ENCODE measurements at regions not wholly inside any gene's neighbourhood (a gene's known extent, or its start where the extent isn't known, plus 50 kb on each side); places are given as distances from the start of the nearest gene placed in this dataset.
A peak's percentile ranks its signal among the peaks of the same experiment; 100 is the strongest.

GRCh38 chr20:10927936-10928840 lies 254.4 kb upstream of the JAG1 start:
- H3K4me3 ChIP-seq, result no peak overlapping the region
- DNase-seq, result no peak
- H3K36me3 ChIP-seq, result no peaks in the 10 kb centered on the region
- no peak overlapping the region for H3K27ac ChIP-seq
- no peaks in the 10 kb centered on the region for H3K27me3 ChIP-seq
- no peaks in the 10 kb centered on the region for H3K9me3 ChIP-seq
- TF ChIP-seq CTCF (IDR thresholded peaks at IDR 0.05), result no peak
- H3K4me1 ChIP-seq, result peaks cover 0 to 24% (median 5%) of the 10 kb centered on the region in 4 donors
- intact Hi-C loops (cut with DNase I; ENCODE audit: low total_unique reads), result no loop called here

GRCh38 chr20:10928841-10929421 lies 255.1 kb upstream of the JAG1 start:
- Histone ChIP-seq H3K4me1 (peaks cover 0 to 16% (median 4%) of the 10 kb centered on the region in 4 donors), H3K27ac (no peak overlapping the region), H3K36me3 (no peaks in the 10 kb centered on the region), H3K27me3 (no peaks in the 10 kb centered on the region), H3K9me3 (no peaks in the 10 kb centered on the region), H3K4me3 (no peak overlapping the region)
- no peak for DNase-seq
- no peak for TF ChIP-seq CTCF (IDR thresholded peaks at IDR 0.05)
- intact Hi-C loops (cut with DNase I; ENCODE audit: low total_unique reads), result no loop called here

- Histone ChIP-seq H3K9me3 (no peaks in the 10 kb centered on the region), H3K27ac (peak overlapping the region; percentile 50 to 53), H3K36me3 (no peaks in the 10 kb centered on the region), H3K4me3 (no peak overlapping the region), H3K27me3 (no peaks in the 10 kb centered on the region), H3K4me1 (peaks cover 0 to 19% (median 6%) of the 10 kb centered on the region in 4 donors)
- TF ChIP-seq CTCF (IDR thresholded peaks at IDR 0.05), result no peak
- DNase-seq, result no peak
- intact Hi-C loops (cut with DNase I; ENCODE audit: low total_unique reads), result no loop called here
These were observed 262.0 kb upstream of the JAG1 start for GRCh38 chr20:10935658-10936402.

GRCh38 chr20:10936786-10937185 lies 263.0 kb upstream of the JAG1 start:
- TF ChIP-seq CTCF (IDR thresholded peaks at IDR 0.05), result no peak
- H3K27ac ChIP-seq, result peak overlapping the region in 1 of 2 donors; percentile 53
- H3K27me3 ChIP-seq, result no peaks in the 10 kb centered on the region
- peaks cover 0 to 19% (median 6%) of the 10 kb centered on the region in 4 donors for H3K4me1 ChIP-seq
- H3K9me3 ChIP-seq, result no peaks in the 10 kb centered on the region
- DNase-seq, result no peak
- no peak overlapping the region for H3K4me3 ChIP-seq
- intact Hi-C loops (cut with DNase I; ENCODE audit: low total_unique reads), result no loop called here
- no peaks in the 10 kb centered on the region for H3K36me3 ChIP-seq

- H3K4me3 ChIP-seq, result no peak overlapping the region
- no peak for DNase-seq
- no peak overlapping the region for H3K27ac ChIP-seq
- no peaks in the 10 kb centered on the region for H3K36me3 ChIP-seq
- no peaks in the 10 kb centered on the region for H3K9me3 ChIP-seq
- intact Hi-C loops (cut with DNase I; ENCODE audit: low total_unique reads), result no loop called here
- TF ChIP-seq CTCF (IDR thresholded peaks at IDR 0.05), result no peak
- H3K4me1 ChIP-seq, result peaks cover 0 to 19% (median 6%) of the 10 kb centered on the region in 4 donors
- H3K27me3 ChIP-seq, result no peaks in the 10 kb centered on the region
These were observed 265.6 kb upstream of the JAG1 start for GRCh38 chr20:10939331-10939941.

Data from tibial artery (tissue), 4 donors.